DND-41 (cell line): ENCODE measurements at regions not wholly inside any gene's neighbourhood (a gene's known extent, or its start where the extent isn't known, plus 50 kb on each side); places are given as distances from the start of the nearest gene placed in this dataset.

ENCODE experiments used
- ATAC-seq: fragments of 200-7000 bp; cut with Tn5 transposase; 3 replicates; pipeline ENCODE4 v1.9.1; 2021; ENCODE audit warnings: low read depth; ENCODE audit not compliant: insufficient read depth
- DNase-seq: peaks from one replicate; pipeline ENCODE4 v3.0.0-alpha.2; 2020
- H2AFZ ChIP-seq: 2 replicates; pipeline ENCODE4 v1.6.0; 2012; ENCODE audit warnings: low read depth, low read length
- H3K27ac ChIP-seq: 2 replicates; pipeline ENCODE4 v1.5.1; 2012; ENCODE audit warnings: low read length, inconsistent platforms
- H3K27me3 ChIP-seq: fragments of 200-600 bp; sonication (generic); 2 replicates; pipeline ENCODE4 v1.6.0; 2012; ENCODE audit warnings: low read length, mild to moderate bottlenecking, inconsistent platforms; ENCODE audit not compliant: insufficient read depth, poor library complexity
- H3K36me3 ChIP-seq: 2 replicates; pipeline ENCODE4 v1.5.1; 2012; ENCODE audit warnings: low read length, inconsistent platforms; ENCODE audit not compliant: insufficient read depth
- H3K4me1 ChIP-seq: 2 replicates; pipeline ENCODE4 v1.5.1; 2012; ENCODE audit warnings: mild to moderate bottlenecking, low read length; ENCODE audit not compliant: insufficient read depth
- H3K4me2 ChIP-seq: 2 replicates; pipeline ENCODE4 v1.6.0; 2012; ENCODE audit warnings: mild to moderate bottlenecking, moderate library complexity, low read length, inconsistent platforms; ENCODE audit not compliant: insufficient read depth
- H3K4me3 ChIP-seq, 2 experiments: fragments of 200-600 bp in 1 of 2; shearing (Covaris generic) in 1 of 2; 2 replicates each; pipeline ENCODE4 v1.5.1; 2012 to 2016; ENCODE audit warnings: inconsistent platforms in 2 of 2, low read length in 2 of 2, mild to moderate bottlenecking in 2 of 2, low read depth in 1 of 2, moderate library complexity in 1 of 2
- H3K79me2 ChIP-seq: 2 replicates; pipeline ENCODE4 v1.6.0; 2012; ENCODE audit warnings: low read length, inconsistent platforms; ENCODE audit not compliant: insufficient read depth
- H3K9ac ChIP-seq: 2 replicates; pipeline ENCODE4 v1.6.0; 2012; ENCODE audit warnings: low read depth, mild to moderate bottlenecking, inconsistent platforms, low read length, moderate library complexity
- H3K9me3 ChIP-seq: 2 replicates; pipeline ENCODE4 v1.5.1; 2012; ENCODE audit warnings: low read length, moderate library complexity, mild to moderate bottlenecking, inconsistent platforms; ENCODE audit not compliant: insufficient read depth, severe bottlenecking
- H4K20me1 ChIP-seq: 2 replicates; pipeline ENCODE4 v1.6.0; 2012; ENCODE audit warnings: low read length; ENCODE audit not compliant: insufficient read depth
- EZH2 ChIP-seq: IDR thresholded peaks from 3 replicates; pipeline ENCODE4 v1.6.1; 2012; ENCODE audit warnings: borderline replicate concordance, low read depth, mild to moderate bottlenecking, moderate library complexity, low read length, inconsistent platforms; ENCODE audit not compliant: severe bottlenecking
- TF ChIP-seq, protein P1 (sequence below): IDR thresholded peaks from 2 replicates; pipeline ENCODE4 v1.5.1; 2012; ENCODE audit warnings: borderline replicate concordance, low read length, moderate library complexity, mild to moderate bottlenecking; ENCODE audit not compliant: poor library complexity, severe bottlenecking; ENCODE audit errors: extremely low read depth

DNA sequence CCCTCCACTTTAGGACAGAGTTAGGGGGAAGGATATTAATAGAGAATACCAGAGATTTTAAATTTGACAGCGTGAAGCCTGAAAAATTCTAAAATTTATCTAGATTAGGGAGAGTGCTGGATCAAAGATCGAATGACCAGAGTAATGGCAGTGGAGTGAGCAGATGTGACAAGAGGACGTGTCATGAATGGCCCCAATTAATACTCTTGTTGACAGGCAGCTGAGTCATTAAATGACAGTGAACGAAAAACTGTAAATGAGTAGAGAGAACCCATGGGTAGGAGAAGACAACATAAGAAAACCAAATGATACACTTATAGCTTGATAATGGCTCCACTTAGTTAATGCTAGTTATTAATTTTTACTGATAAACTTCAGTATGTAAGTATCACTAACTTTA, 73.9 kb upstream of the PLEKHA5 start:
- no peaks in the 10 kb centered on the region for H3K9me3 ChIP-seq
- no peak overlapping the region for H3K9ac ChIP-seq
- TF ChIP-seq EZH2 = no peak
- TF ChIP-seq, protein P1, sequence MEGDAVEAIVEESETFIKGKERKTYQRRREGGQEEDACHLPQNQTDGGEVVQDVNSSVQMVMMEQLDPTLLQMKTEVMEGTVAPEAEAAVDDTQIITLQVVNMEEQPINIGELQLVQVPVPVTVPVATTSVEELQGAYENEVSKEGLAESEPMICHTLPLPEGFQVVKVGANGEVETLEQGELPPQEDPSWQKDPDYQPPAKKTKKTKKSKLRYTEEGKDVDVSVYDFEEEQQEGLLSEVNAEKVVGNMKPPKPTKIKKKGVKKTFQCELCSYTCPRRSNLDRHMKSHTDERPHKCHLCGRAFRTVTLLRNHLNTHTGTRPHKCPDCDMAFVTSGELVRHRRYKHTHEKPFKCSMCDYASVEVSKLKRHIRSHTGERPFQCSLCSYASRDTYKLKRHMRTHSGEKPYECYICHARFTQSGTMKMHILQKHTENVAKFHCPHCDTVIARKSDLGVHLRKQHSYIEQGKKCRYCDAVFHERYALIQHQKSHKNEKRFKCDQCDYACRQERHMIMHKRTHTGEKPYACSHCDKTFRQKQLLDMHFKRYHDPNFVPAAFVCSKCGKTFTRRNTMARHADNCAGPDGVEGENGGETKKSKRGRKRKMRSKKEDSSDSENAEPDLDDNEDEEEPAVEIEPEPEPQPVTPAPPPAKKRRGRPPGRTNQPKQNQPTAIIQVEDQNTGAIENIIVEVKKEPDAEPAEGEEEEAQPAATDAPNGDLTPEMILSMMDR = no peak
- DNase-seq = no peak
- no peak overlapping the region for H3K4me2 ChIP-seq
- H3K4me1 ChIP-seq = 0 out of 2 replicates have a peak, but pooled peaks cover 2% of the 10 kb centered on the region
- no peaks in the 10 kb centered on the region for H3K79me2 ChIP-seq
- no peaks in the 10 kb centered on the region for H4K20me1 ChIP-seq
- no peak overlapping the region for H3K27ac ChIP-seq
- H3K4me3 ChIP-seq = no peak overlapping the region
- H2AFZ ChIP-seq = no peak overlapping the region
- no peak for ATAC-seq
- no peaks in the 10 kb centered on the region for H3K36me3 ChIP-seq
- no peaks in the 10 kb centered on the region for H3K27me3 ChIP-seq

DNA sequence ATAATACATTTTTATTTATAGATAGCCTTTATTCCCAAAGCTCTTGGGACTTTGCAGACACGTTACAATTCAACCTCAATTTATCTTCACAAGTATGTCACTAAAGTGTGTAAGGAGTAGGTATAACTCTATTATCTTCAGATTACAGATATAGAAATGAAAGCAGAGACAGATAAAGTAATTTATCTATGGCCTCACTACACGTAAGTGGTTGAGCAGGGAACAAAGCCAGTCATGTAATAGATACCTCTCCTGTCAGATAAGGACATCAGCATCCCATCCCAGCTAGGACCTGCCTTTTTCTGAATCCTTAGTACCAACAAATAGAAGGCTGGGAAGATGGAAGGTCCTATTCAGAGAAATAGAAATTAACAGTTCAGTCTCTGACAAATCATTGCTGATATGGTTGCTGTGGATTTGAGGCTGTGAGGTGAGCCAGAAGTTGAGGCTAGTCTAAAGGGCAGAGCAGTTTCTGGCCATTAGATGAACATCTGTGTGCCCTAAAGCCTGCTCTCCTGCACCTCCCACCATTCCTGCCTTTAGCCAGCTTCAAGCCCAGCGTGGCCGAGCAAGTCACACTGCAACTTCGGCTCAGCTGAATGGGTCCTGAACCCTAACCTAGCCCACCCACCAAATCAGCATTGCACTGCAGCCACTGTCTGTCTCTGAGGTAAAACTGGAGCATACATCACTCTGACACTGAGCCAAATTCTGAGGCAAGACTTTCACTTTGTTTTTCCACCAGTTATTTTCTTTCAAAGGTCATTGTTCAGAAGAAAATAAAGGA, 71.1 kb upstream of the PLEKHA5 start:
- ATAC-seq (no peak), DNase-seq (no peak)
- H3K9me3 ChIP-seq = no peaks in the 10 kb centered on the region
- no peak overlapping the region for H3K4me3 ChIP-seq
- no peak overlapping the region for H3K9ac ChIP-seq
- no peaks in the 10 kb centered on the region for H3K79me2 ChIP-seq
- H4K20me1 ChIP-seq = no peaks in the 10 kb centered on the region
- no peak overlapping the region for H3K4me2 ChIP-seq
- no peak overlapping the region for H3K27ac ChIP-seq
- H3K27me3 ChIP-seq = no peaks in the 10 kb centered on the region
- H2AFZ ChIP-seq = no peak overlapping the region
- TF ChIP-seq EZH2 = no peak
- TF ChIP-seq, protein P1 = no peak
- H3K36me3 ChIP-seq = no peaks in the 10 kb centered on the region
- H3K4me1 ChIP-seq = 0 out of 2 replicates have a peak, but pooled peaks cover 2% of the 10 kb centered on the region

- no peak for TF ChIP-seq EZH2
- TF ChIP-seq, protein P1 = no peak
- no peaks in the 10 kb centered on the region for H3K4me1 ChIP-seq
- H3K79me2 ChIP-seq = no peaks in the 10 kb centered on the region
- H3K27me3 ChIP-seq = no peaks in the 10 kb centered on the region
- H2AFZ ChIP-seq = no peak overlapping the region
- H3K4me2 ChIP-seq = no peak overlapping the region
- H3K9me3 ChIP-seq = no peaks in the 10 kb centered on the region
- H3K36me3 ChIP-seq = no peaks in the 10 kb centered on the region
- no peak overlapping the region for H3K9ac ChIP-seq
- ATAC-seq (no peak), DNase-seq (no peak)
- H3K4me3 ChIP-seq = no peak overlapping the region
- no peaks in the 10 kb centered on the region for H4K20me1 ChIP-seq
- H3K27ac ChIP-seq = no peak overlapping the region
These were observed 64.8 kb upstream of the PLEKHA5 start for GRCh38 chr12:19064713-19065112.
